ENCODE measurements at regions not wholly inside any gene's neighbourhood (a gene's known extent, or its start where the extent isn't known, plus 50 kb on each side); places are given as distances from the start of the nearest gene placed in this dataset.
A peak's percentile ranks its signal among the peaks of the same experiment; 100 is the strongest.

DNA sequence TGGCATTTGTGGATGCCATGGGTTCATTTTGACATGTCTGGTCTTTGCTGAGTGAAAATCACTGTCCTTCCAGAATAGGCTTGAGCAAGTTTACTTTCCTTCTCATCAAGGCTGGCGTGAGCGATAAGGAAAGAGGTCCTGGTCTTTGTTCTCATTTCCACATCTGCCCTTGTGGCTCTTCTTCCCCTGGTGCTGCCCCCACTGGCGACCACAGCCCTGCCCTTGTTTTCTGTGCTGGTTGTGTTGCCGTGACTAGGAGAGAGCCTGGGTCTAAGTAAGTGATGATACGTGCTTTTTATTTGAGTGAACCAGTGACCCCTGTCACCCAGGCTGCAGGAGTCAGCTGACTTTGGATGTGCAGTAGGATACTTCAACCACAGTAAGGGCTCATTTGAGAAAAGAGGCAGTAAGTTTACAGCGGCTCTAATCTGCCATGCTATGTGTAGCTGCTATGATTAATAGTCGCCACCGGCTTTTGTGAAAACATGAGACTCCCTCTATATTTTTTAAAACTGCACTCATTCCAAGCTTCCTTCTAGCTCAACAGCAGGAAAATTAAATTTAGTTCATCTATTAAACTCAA lies 441.7 kb downstream of the RNF144A start:
- Histone ChIP-seq H4K5ac (ENCODE audit: insufficient read length, low read depth, low read length) (no peak overlapping the region), H2BK120ac (ENCODE audit: low read depth, low read length, poor library complexity, severe bottlenecking) (no peak overlapping the region), H3K9ac (ENCODE audit: extremely low read depth, insufficient read length, low read length) (no peak overlapping the region), H2BK12ac (ENCODE audit: insufficient read length, low read depth, low read length) (no peak overlapping the region), H2AK5ac (ENCODE audit: insufficient read length, low read length) (no peak overlapping the region), H4K91ac (ENCODE audit: insufficient read length, low read depth, low read length) (no peak overlapping the region), H3K14ac (ENCODE audit: insufficient read depth, low read length) (no peak overlapping the region), H2BK5ac (ENCODE audit: insufficient read length, low read length) (no peak overlapping the region), H3K79me1 (ENCODE audit: insufficient read depth, low read depth, low read length, poor library complexity, severe bottlenecking) (no peaks in the 10 kb centered on the region), H3K4me1 (ENCODE audit: insufficient read depth, low read length) (no peaks in the 10 kb centered on the region), H3K4me2 (ENCODE audit: insufficient read depth, insufficient read length, low read length) (no peak overlapping the region), H3T11ph (ENCODE audit: low read length) (no peak overlapping the region), H4K20me1 (ENCODE audit: control insufficient read depth, insufficient read depth, insufficient read length) (no peaks in the 10 kb centered on the region), H3K27ac (ENCODE audit: insufficient read length, low read depth, low read length) (no peak overlapping the region), H2AFZ (ENCODE audit: low read length) (no peak overlapping the region), H3K4ac (ENCODE audit: low read depth, low read length) (no peak overlapping the region), H2BK20ac (ENCODE audit: low read depth, low read length, poor library complexity, severe bottlenecking) (no peak overlapping the region), H2BK15ac (ENCODE audit: low read depth, low read length) (no peak overlapping the region), H3K18ac (ENCODE audit: insufficient read length, low read depth, low read length) (no peak overlapping the region), H3K23me2 (ENCODE audit: insufficient read length, low read depth, low read length, poor library complexity, severe bottlenecking) (no peaks in the 10 kb centered on the region), H4K8ac (replicated peaks; ENCODE audit: insufficient read length, low read depth, low read length) (no peak overlapping the region), H3K79me2 (ENCODE audit: insufficient read depth, low read length) (no peaks in the 10 kb centered on the region), H3K23ac (ENCODE audit: insufficient read length, low read depth, low read length) (no peak overlapping the region), H3K9me3 (ENCODE audit: control insufficient read depth, low read depth, low read length) (no peaks in the 10 kb centered on the region), H3K27me3 (ENCODE audit: insufficient read depth, low read length) (no peaks in the 10 kb centered on the region), H3K56ac (ENCODE audit: insufficient read length, low read depth, low read length) (no peak overlapping the region)
- Mint-ChIP-seq H3K36me3 (ENCODE audit: insufficient read depth in 1 of 3, low read depth in 3 of 3) (0 out of 7 replicates have a peak, but pooled peaks cover 0 to under 1% (median 0%) of the 10 kb centered on the region in 3 experiments), H3K27ac (peak overlapping the region in 1 of 3 experiments; percentile 27; a peak in 1 of 7 replicates), H3K27me3 (ENCODE audit: low read depth) (no peaks in the 10 kb centered on the region; the same call in 1 of the 2 replicates), H3K9me3 (no peaks in the 10 kb centered on the region; a peak in 2 of 5 replicates), H3K4me1 (peaks cover 7 to 8% of the 10 kb centered on the region in 2 experiments; a peak in 3 of 4 replicates), H3K4me3 (no peak overlapping the region)
- WGBS (ENCODE audit: extremely low coverage, insufficient read length, low lambda C conversion rate), result no CpG with 5 or more reads among the region's 8 CpGs
- DNase-seq, result peak; percentile 37
- TF ChIP-seq CTCF (conservative IDR thresholded peaks at IDR 0.05), result no peak; the same call in 2 of the 3 replicates

Measured in H9 (cell line).